ENCODE measurements at regions not wholly inside any gene's neighbourhood (a gene's known extent, or its start where the extent isn't known, plus 50 kb on each side); places are given as distances from the start of the nearest gene placed in this dataset.

- TF ChIP-seq POLR2A (IDR thresholded peaks at IDR 0.05) (no peak), POLR2AphosphoS5 (IDR thresholded peaks at IDR 0.05) (no peak), CTCF (IDR thresholded peaks at IDR 0.05 in 8 of 11, conservative IDR thresholded peaks at IDR 0.05 in 3 of 11) (no peak)
Measured at GRCh38 chr12:31794745-31795144, 65.9 kb upstream of the AMN1 start.

All from spleen (tissue), 7 donors.